IgD-negative memory B cell (primary cell): ENCODE measurements at regions not wholly inside any gene's neighbourhood (a gene's known extent, or its start where the extent isn't known, plus 50 kb on each side); places are given as distances from the start of the nearest gene placed in this dataset.

Source experiments
- H3K27ac Mint-ChIP-seq, 3 donors: one replicate each; pipeline ENCODE4 v1.8.0; 2020 to 2022; ENCODE audit warnings: mild to moderate bottlenecking in 3 of 3, mixed read lengths in 3 of 3, moderate library complexity in 1 of 3
- H3K27me3 Mint-ChIP-seq: one replicate; pipeline ENCODE4 v1.8.0; 2021; ENCODE audit warnings: mixed read lengths
- H3K36me3 Mint-ChIP-seq: one replicate; pipeline ENCODE4 v1.8.0; 2020; ENCODE audit warnings: mild to moderate bottlenecking, mixed read lengths
- H3K4me1 Mint-ChIP-seq, 3 donors: one replicate each; pipeline ENCODE4 v1.8.0; 2020 to 2022; ENCODE audit warnings: mixed read lengths in 3 of 3, mild to moderate bottlenecking in 1 of 3
- H3K4me3 Mint-ChIP-seq, 4 donors: one replicate each; pipeline ENCODE4 v1.8.0; 2020 to 2022; ENCODE audit warnings: mild to moderate bottlenecking in 4 of 4, mixed read lengths in 4 of 4, moderate library complexity in 3 of 4
- H3K9me3 Mint-ChIP-seq, 3 donors: one replicate each; pipeline ENCODE4 v1.8.0; 2020 to 2021; ENCODE audit warnings: mixed read lengths in 3 of 3, mild to moderate bottlenecking in 1 of 3

- Mint-ChIP-seq H3K27ac (no peak overlapping the region), H3K4me1 (no peaks in the 10 kb centered on the region), H3K4me3 (no peak overlapping the region), H3K9me3 (no peaks in the 10 kb centered on the region), H3K27me3 (no peaks in the 10 kb centered on the region), H3K36me3 (no peaks in the 10 kb centered on the region)
Measured at GRCh38 chr5:39857041-39857440, 432.3 kb upstream of the DAB2 start.

GRCh38 chr5:39854771-39855410 lies 430.1 kb upstream of the DAB2 start:
- H3K4me1 Mint-ChIP-seq, result no peaks in the 10 kb centered on the region
- no peaks in the 10 kb centered on the region for H3K36me3 Mint-ChIP-seq
- no peaks in the 10 kb centered on the region for H3K27me3 Mint-ChIP-seq
- no peaks in the 10 kb centered on the region for H3K9me3 Mint-ChIP-seq
- H3K4me3 Mint-ChIP-seq, result no peak overlapping the region
- H3K27ac Mint-ChIP-seq, result no peak overlapping the region

- H3K4me3 Mint-ChIP-seq, result no peak overlapping the region
Measured at GRCh38 chr5:39850291-39850690, 425.5 kb upstream of the DAB2 start.

GRCh38 chr5:39846144-39846543 lies 421.4 kb upstream of the DAB2 start:
- H3K9me3 Mint-ChIP-seq, result no peaks in the 10 kb centered on the region
- H3K27ac Mint-ChIP-seq, result peak overlapping the region in 1 of 3 donors; percentile 24
- H3K36me3 Mint-ChIP-seq, result no peaks in the 10 kb centered on the region
- peaks cover 5% of the 10 kb centered on the region for H3K27me3 Mint-ChIP-seq
- H3K4me1 Mint-ChIP-seq, result no peaks in the 10 kb centered on the region
- H3K4me3 Mint-ChIP-seq, result no peak overlapping the region

More at GRCh38 chr5:39850291-39850690, 425.5 kb upstream of the DAB2 start:
- Mint-ChIP-seq H3K36me3 (no peaks in the 10 kb centered on the region), H3K27ac (no peak overlapping the region), H3K9me3 (no peaks in the 10 kb centered on the region), H3K4me1 (no peaks in the 10 kb centered on the region), H3K27me3 (peaks cover 3% of the 10 kb centered on the region)

- Mint-ChIP-seq H3K4me1 (no peaks in the 10 kb centered on the region), H3K36me3 (no peaks in the 10 kb centered on the region), H3K27ac (no peak overlapping the region)
Measured at GRCh38 chr5:39843767-39844166, 419.0 kb upstream of the DAB2 start.

GRCh38 chr5:39835371-39835770 lies 410.6 kb upstream of the DAB2 start:
- Mint-ChIP-seq H3K9me3 (peaks cover 1 to 8% (median 2%) of the 10 kb centered on the region in 3 donors), H3K27ac (no peak overlapping the region), H3K36me3 (no peaks in the 10 kb centered on the region), H3K4me1 (no peaks in the 10 kb centered on the region), H3K4me3 (no peak overlapping the region), H3K27me3 (peaks cover 3% of the 10 kb centered on the region)

More at GRCh38 chr5:39843767-39844166, 419.0 kb upstream of the DAB2 start:
- Mint-ChIP-seq H3K4me3 (no peak overlapping the region), H3K9me3 (peaks cover 1 to 10% (median 3%) of the 10 kb centered on the region in 3 donors), H3K27me3 (peaks cover 7% of the 10 kb centered on the region)

GRCh38 chr5:39829441-39829840 lies 404.7 kb upstream of the DAB2 start:
- Mint-ChIP-seq H3K27me3 (no peaks in the 10 kb centered on the region), H3K4me3 (no peak overlapping the region), H3K9me3 (no peaks in the 10 kb centered on the region), H3K4me1 (no peaks in the 10 kb centered on the region), H3K27ac (no peak overlapping the region), H3K36me3 (no peaks in the 10 kb centered on the region)

- Mint-ChIP-seq H3K27ac (no peak overlapping the region), H3K27me3 (no peaks in the 10 kb centered on the region), H3K9me3 (no peaks in the 10 kb centered on the region), H3K4me1 (no peaks in the 10 kb centered on the region), H3K4me3 (no peak overlapping the region), H3K36me3 (no peaks in the 10 kb centered on the region)
Measured at GRCh38 chr5:39826051-39826450, 401.3 kb upstream of the DAB2 start.

GRCh38 chr5:39825301-39825700 lies 400.5 kb upstream of the DAB2 start:
- H3K27ac Mint-ChIP-seq, result no peak overlapping the region
- no peaks in the 10 kb centered on the region for H3K9me3 Mint-ChIP-seq
- no peaks in the 10 kb centered on the region for H3K4me1 Mint-ChIP-seq
- no peaks in the 10 kb centered on the region for H3K27me3 Mint-ChIP-seq
- H3K36me3 Mint-ChIP-seq, result no peaks in the 10 kb centered on the region
- no peak overlapping the region for H3K4me3 Mint-ChIP-seq

- no peaks in the 10 kb centered on the region for H3K4me1 Mint-ChIP-seq
Measured at GRCh38 chr5:39822020-39822419, 397.2 kb upstream of the DAB2 start.

GRCh38 chr5:39816866-39817265 lies 392.1 kb upstream of the DAB2 start:
- peaks cover 0 to 3% (median 3%) of the 10 kb centered on the region in 3 donors for H3K9me3 Mint-ChIP-seq
- H3K36me3 Mint-ChIP-seq, result no peaks in the 10 kb centered on the region
- no peak overlapping the region for H3K4me3 Mint-ChIP-seq
- no peak overlapping the region for H3K27ac Mint-ChIP-seq
- peaks cover 5% of the 10 kb centered on the region for H3K27me3 Mint-ChIP-seq
- H3K4me1 Mint-ChIP-seq, result no peaks in the 10 kb centered on the region

More at GRCh38 chr5:39822020-39822419, 397.2 kb upstream of the DAB2 start:
- no peaks in the 10 kb centered on the region for H3K36me3 Mint-ChIP-seq
- H3K9me3 Mint-ChIP-seq, result peaks cover 0 to 3% (median 3%) of the 10 kb centered on the region in 3 donors
- H3K27me3 Mint-ChIP-seq, result peaks cover 1% of the 10 kb centered on the region
- H3K27ac Mint-ChIP-seq, result no peak overlapping the region
- H3K4me3 Mint-ChIP-seq, result no peak overlapping the region

- Mint-ChIP-seq H3K27me3 (peaks cover 5% of the 10 kb centered on the region), H3K4me3 (no peak overlapping the region), H3K9me3 (peaks cover 0 to 3% (median 3%) of the 10 kb centered on the region in 3 donors)
Measured at GRCh38 chr5:39816156-39816845, 391.5 kb upstream of the DAB2 start.

GRCh38 chr5:39815711-39816110 lies 390.9 kb upstream of the DAB2 start:
- Mint-ChIP-seq H3K4me1 (no peaks in the 10 kb centered on the region), H3K27me3 (peaks cover 5% of the 10 kb centered on the region), H3K9me3 (peaks cover 0 to 3% (median 3%) of the 10 kb centered on the region in 3 donors), H3K36me3 (no peaks in the 10 kb centered on the region), H3K27ac (no peak overlapping the region), H3K4me3 (no peak overlapping the region)

More at GRCh38 chr5:39816156-39816845, 391.5 kb upstream of the DAB2 start:
- Mint-ChIP-seq H3K4me1 (no peaks in the 10 kb centered on the region), H3K27ac (no peak overlapping the region), H3K36me3 (no peaks in the 10 kb centered on the region)

GRCh38 chr5:39811381-39811780 lies 386.6 kb upstream of the DAB2 start:
- H3K4me3 Mint-ChIP-seq, result no peak overlapping the region
- H3K36me3 Mint-ChIP-seq, result no peaks in the 10 kb centered on the region
- no peaks in the 10 kb centered on the region for H3K9me3 Mint-ChIP-seq
- H3K27me3 Mint-ChIP-seq, result peaks cover 3% of the 10 kb centered on the region
- no peaks in the 10 kb centered on the region for H3K4me1 Mint-ChIP-seq
- no peak overlapping the region for H3K27ac Mint-ChIP-seq

GRCh38 chr5:39808656-39809055 lies 383.9 kb upstream of the DAB2 start:
- no peaks in the 10 kb centered on the region for H3K4me1 Mint-ChIP-seq
- H3K4me3 Mint-ChIP-seq, result no peak overlapping the region
- H3K27me3 Mint-ChIP-seq, result no peaks in the 10 kb centered on the region
- H3K36me3 Mint-ChIP-seq, result no peaks in the 10 kb centered on the region
- H3K27ac Mint-ChIP-seq, result no peak overlapping the region
- H3K9me3 Mint-ChIP-seq, result no peaks in the 10 kb centered on the region

GRCh38 chr5:39801306-39801705 lies 376.5 kb upstream of the DAB2 start:
- no peak overlapping the region for H3K4me3 Mint-ChIP-seq
- H3K27ac Mint-ChIP-seq, result no peak overlapping the region
- no peaks in the 10 kb centered on the region for H3K9me3 Mint-ChIP-seq
- no peaks in the 10 kb centered on the region for H3K4me1 Mint-ChIP-seq
- H3K36me3 Mint-ChIP-seq, result no peaks in the 10 kb centered on the region
- no peaks in the 10 kb centered on the region for H3K27me3 Mint-ChIP-seq
